Mammary epithelial cell (primary cell): ENCODE measurements at regions not wholly inside any gene's neighbourhood (a gene's known extent, or its start where the extent isn't known, plus 50 kb on each side); places are given as distances from the start of the nearest gene placed in this dataset.

Experiments used
- CTCF ChIP-seq, 2 donors: IDR thresholded peaks in 1 of 2; conservative IDR thresholded peaks in 1 of 2; 2 replicates each; pipeline ENCODE4 v1.5.1; 2011 to 2012; ENCODE audit warnings: inconsistent platforms in 2 of 2, low read length in 2 of 2, mild to moderate bottlenecking in 2 of 2, control low read depth in 1 of 2, low read depth in 1 of 2; ENCODE audit not compliant: insufficient read depth in 1 of 2; ENCODE audit errors: extremely low read depth in 1 of 2
- EZH2 ChIP-seq: IDR thresholded peaks from 2 replicates; pipeline ENCODE4 v1.6.1; 2012; ENCODE audit warnings: low read length, inconsistent platforms, borderline replicate concordance

GRCh38 chr4:155611501-155611900 is 55.1 kb upstream of the GUCY1A1 start:
- TF ChIP-seq CTCF (conservative IDR thresholded peaks at IDR 0.05 in 1 of 2, IDR thresholded peaks at IDR 0.05 in 1 of 2; ENCODE audit: extremely low read depth in 1 of 2, insufficient read depth in 1 of 2, low read depth in 1 of 2, low read length in 2 of 2) (no peak), EZH2 (no peak)
